ENCODE measurements at regions not wholly inside any gene's neighbourhood (a gene's known extent, or its start where the extent isn't known, plus 50 kb on each side); places are given as distances from the start of the nearest gene placed in this dataset.
A peak's percentile ranks its signal among the peaks of the same experiment; 100 is the strongest.

DNA sequence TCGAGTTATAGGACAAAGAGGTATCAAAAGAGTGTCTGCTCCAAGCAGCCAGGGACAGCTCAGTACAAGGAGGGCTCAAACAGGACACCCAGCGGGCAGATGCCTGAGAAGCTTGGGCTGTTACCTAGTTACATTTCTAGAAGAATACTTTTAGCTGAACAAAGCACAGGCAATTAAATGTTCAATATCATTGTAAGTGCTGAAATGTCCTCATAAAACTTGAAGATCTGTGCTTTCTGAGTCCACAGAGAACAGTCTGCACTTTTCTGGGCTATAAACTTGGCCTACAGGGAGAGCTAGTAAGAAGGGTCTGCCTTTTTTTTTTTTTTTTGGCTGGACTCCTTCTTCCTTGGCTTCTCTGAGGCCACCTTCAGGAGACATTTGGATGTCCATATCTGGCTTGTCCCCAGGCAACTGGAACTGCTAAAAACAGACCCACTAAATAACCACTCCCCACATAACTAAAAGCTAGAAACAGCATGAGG lies 123.2 kb downstream of the SLC16A9 start:
- H3K27me3 ChIP-seq (ENCODE audit: control insufficient read depth, insufficient read depth, low read length), result no peaks in the 10 kb centered on the region
- TF ChIP-seq, protein P1, sequence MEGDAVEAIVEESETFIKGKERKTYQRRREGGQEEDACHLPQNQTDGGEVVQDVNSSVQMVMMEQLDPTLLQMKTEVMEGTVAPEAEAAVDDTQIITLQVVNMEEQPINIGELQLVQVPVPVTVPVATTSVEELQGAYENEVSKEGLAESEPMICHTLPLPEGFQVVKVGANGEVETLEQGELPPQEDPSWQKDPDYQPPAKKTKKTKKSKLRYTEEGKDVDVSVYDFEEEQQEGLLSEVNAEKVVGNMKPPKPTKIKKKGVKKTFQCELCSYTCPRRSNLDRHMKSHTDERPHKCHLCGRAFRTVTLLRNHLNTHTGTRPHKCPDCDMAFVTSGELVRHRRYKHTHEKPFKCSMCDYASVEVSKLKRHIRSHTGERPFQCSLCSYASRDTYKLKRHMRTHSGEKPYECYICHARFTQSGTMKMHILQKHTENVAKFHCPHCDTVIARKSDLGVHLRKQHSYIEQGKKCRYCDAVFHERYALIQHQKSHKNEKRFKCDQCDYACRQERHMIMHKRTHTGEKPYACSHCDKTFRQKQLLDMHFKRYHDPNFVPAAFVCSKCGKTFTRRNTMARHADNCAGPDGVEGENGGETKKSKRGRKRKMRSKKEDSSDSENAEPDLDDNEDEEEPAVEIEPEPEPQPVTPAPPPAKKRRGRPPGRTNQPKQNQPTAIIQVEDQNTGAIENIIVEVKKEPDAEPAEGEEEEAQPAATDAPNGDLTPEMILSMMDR (IDR thresholded peaks at IDR 0.05; ENCODE audit: insufficient read depth, low read length, poor library complexity, severe bottlenecking), result no peak
- no peak overlapping the region for H3K4me3 ChIP-seq (ENCODE audit: low read depth, low read length)
- no peaks in the 10 kb centered on the region for H3K36me3 ChIP-seq (ENCODE audit: control insufficient read depth, insufficient read depth, low read length)
- DNase-seq (ENCODE audit: low read depth), result no peak

DNA sequence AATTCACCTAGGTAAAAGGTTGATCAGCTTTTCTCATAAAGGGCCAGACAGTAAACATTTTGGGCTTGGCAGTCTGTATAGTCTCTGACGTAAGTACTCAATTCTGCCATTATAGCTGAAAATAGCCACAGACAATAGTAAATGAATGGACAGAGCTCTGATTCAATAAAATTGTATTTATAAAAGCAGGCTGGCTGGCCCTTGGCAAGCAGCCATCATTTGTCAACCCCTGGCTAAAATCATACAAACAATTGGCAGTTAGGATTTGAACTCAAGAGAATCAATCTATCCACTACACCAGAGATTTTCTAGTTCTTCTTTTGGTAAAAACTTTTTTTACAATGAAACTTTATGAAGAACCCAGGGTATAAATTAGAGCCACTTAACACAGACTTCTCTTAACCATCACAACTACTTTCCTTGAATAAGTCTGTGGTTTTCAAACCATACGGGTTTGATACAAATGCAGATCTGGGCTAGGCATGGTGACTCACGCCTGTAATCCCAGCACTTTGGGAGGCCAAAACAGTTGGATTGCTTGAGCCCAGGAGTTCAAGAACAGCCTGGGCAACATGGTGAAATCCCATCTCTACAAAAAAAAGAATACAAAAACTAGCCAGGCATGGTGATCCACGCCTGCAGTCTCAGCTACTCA lies 124.5 kb downstream of the SLC16A9 start:
- H3K4me3 ChIP-seq (ENCODE audit: low read depth, low read length), result no peak overlapping the region
- no peaks in the 10 kb centered on the region for H3K36me3 ChIP-seq (ENCODE audit: control insufficient read depth, insufficient read depth, low read length)
- H3K27me3 ChIP-seq (ENCODE audit: control insufficient read depth, insufficient read depth, low read length), result no peaks in the 10 kb centered on the region
- no peak for DNase-seq (ENCODE audit: low read depth)
- TF ChIP-seq, protein P1 (IDR thresholded peaks at IDR 0.05; ENCODE audit: insufficient read depth, low read length, poor library complexity, severe bottlenecking), result no peak

DNA sequence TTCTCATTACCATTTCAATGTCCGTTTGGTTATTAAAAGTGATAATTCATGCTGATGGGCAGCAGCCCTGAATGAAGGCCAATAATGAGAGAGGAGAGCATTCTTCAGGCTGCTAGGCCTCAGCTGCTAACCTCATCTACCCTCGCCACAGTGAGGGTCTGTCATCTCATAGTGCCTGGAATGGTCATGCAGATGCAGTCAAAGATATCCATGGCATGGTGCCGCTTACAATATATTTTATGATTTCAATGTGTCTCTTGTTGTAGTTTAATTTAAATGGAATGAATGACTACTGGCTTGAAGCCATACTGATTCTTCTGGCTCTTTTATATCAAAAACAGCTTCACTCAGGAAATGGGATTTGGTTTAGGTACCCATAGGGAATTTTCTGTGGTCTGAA lies 126.9 kb downstream of the SLC16A9 start:
- TF ChIP-seq, protein P1 (IDR thresholded peaks at IDR 0.05; ENCODE audit: insufficient read depth, low read length, poor library complexity, severe bottlenecking), result no peak

DNA sequence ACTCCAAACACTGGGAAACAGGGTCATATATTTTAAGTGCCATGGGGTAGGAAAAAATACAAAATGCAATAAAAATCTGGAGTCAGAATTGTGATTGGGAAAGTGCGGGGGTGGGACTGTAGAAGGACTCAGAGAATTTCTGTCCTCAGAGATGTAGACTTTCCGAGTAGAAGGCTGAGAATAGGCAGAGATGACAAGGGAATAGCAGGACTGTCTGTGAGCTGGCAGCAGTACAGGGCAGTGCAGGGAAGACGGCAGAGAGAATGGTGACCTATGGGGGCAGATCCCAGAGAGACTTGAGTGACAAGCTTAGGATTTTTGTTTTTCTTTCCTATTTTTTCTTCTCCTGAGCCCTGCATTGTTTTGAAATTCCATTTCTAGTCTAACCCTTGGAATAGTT lies 127.6 kb downstream of the SLC16A9 start:
- Histone ChIP-seq H3K36me3 (ENCODE audit: control insufficient read depth, insufficient read depth, low read length) (no peaks in the 10 kb centered on the region), H3K4me3 (ENCODE audit: low read depth, low read length) (no peak overlapping the region), H3K27me3 (ENCODE audit: control insufficient read depth, insufficient read depth, low read length) (no peaks in the 10 kb centered on the region)
- DNase-seq (ENCODE audit: low read depth), result no peak
- TF ChIP-seq, protein P1 (IDR thresholded peaks at IDR 0.05; ENCODE audit: insufficient read depth, low read length, poor library complexity, severe bottlenecking), result no peak

More for the DNA sequence above, 126.9 kb downstream of the SLC16A9 start:
- H3K4me3 ChIP-seq (ENCODE audit: low read depth, low read length), result no peak overlapping the region
- no peaks in the 10 kb centered on the region for H3K36me3 ChIP-seq (ENCODE audit: control insufficient read depth, insufficient read depth, low read length)
- H3K27me3 ChIP-seq (ENCODE audit: control insufficient read depth, insufficient read depth, low read length), result no peaks in the 10 kb centered on the region
- DNase-seq (ENCODE audit: low read depth), result no peak

DNA sequence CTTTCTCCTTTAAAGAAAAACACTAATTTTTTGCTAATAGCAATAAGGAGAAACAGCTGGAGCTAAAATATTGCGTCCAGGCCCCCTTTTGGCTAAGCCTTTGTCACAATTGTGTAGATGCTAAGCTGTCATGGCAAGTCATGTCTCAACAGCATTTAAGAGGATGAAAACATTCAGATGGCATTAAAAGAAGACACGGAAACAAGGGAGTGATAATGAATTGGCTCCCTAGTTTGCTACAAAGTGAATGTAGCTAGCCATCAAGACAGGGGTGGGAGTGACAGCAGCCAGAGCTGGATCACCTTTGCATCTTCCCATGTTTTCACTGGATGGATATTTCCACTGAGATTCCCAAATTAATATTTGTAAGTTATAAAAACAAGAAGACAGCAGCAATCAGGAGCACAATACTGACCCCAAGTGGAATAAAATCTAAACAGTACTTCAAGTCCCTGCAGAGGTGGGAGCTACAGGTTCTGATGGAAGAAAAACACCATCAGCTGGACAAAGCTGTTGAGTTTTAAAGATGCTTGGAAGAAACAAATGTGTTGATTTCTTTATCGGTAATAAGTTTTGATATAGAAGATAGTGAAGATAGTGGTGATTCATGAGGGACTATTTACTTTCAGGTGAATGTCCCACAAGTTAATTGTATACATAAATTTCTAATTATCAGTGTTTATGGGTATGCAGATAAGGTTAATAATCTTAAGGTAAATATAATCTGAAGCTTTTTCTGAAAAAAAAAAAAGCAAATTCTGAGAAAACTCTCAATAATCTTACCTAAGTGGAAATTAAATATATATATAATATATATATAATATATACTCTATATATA lies 129.4 kb downstream of the SLC16A9 start:
- Histone ChIP-seq H3K36me3 (ENCODE audit: control insufficient read depth, insufficient read depth, low read length) (no peaks in the 10 kb centered on the region), H3K4me3 (ENCODE audit: low read depth, low read length) (no peak overlapping the region), H3K27me3 (ENCODE audit: control insufficient read depth, insufficient read depth, low read length) (no peaks in the 10 kb centered on the region)
- TF ChIP-seq, protein P1 (IDR thresholded peaks at IDR 0.05; ENCODE audit: insufficient read depth, low read length, poor library complexity, severe bottlenecking), result peak; percentile 42
- no peak for DNase-seq (ENCODE audit: low read depth)

Measured in kidney epithelial cell (primary cell).